Esophagus (tissue), 2 donors: ENCODE measurements at regions not wholly inside any gene's neighbourhood (a gene's known extent, or its start where the extent isn't known, plus 50 kb on each side); places are given as distances from the start of the nearest gene placed in this dataset.

ENCODE experiments used
- H3K27ac ChIP-seq, 2 donors: one replicate each; pipeline ENCODE4 v1.5.1; 2013; ENCODE audit warnings: low read depth in 2 of 2, mild to moderate bottlenecking in 2 of 2, inconsistent platforms in 1 of 2, low read length in 1 of 2, moderate library complexity in 1 of 2
- H3K27me3 ChIP-seq, 2 donors: one replicate each; pipeline ENCODE4 v1.6.1; 2013; ENCODE audit warnings: low read length in 2 of 2, control low read depth in 1 of 2, mild to moderate bottlenecking in 1 of 2; ENCODE audit not compliant: insufficient read depth in 2 of 2, control insufficient read depth in 1 of 2
- H3K36me3 ChIP-seq, 2 donors: one replicate each; pipeline ENCODE4 v1.6.1; 2013; ENCODE audit warnings: low read length in 1 of 2; ENCODE audit not compliant: control insufficient read depth in 2 of 2, insufficient read depth in 2 of 2
- H3K4me1 ChIP-seq, 2 donors: one replicate each; pipeline ENCODE4 v1.6.1; 2013; ENCODE audit warnings: low read length in 1 of 2; ENCODE audit not compliant: control insufficient read depth in 2 of 2, insufficient read depth in 2 of 2
- H3K4me3 ChIP-seq, 2 donors: one replicate each; pipeline ENCODE4 v1.5.1; 2013; ENCODE audit warnings: low read length in 2 of 2, mild to moderate bottlenecking in 2 of 2, low read depth in 1 of 2, moderate library complexity in 1 of 2
- H3K9me3 ChIP-seq, 2 donors: one replicate each; pipeline ENCODE4 v1.6.1; 2013; ENCODE audit warnings: mild to moderate bottlenecking in 2 of 2, low read depth in 1 of 2, low read length in 1 of 2, moderate library complexity in 1 of 2; ENCODE audit not compliant: control insufficient read depth in 2 of 2, insufficient read depth in 1 of 2
- WGBS, 2 donors: extraction: QIAGEN DNeasy Blood & Tissue Kit; methylation state at CpG; one replicate each; pipeline ENCODE4 v1.1.7; 2013; 5-methylcytosine and 5-hydroxymethylcytosine counted together
- donor health status: healthy with polysubstance abuse.
- donor health status: Bipolar disorder and iron deficiency.

DNA sequence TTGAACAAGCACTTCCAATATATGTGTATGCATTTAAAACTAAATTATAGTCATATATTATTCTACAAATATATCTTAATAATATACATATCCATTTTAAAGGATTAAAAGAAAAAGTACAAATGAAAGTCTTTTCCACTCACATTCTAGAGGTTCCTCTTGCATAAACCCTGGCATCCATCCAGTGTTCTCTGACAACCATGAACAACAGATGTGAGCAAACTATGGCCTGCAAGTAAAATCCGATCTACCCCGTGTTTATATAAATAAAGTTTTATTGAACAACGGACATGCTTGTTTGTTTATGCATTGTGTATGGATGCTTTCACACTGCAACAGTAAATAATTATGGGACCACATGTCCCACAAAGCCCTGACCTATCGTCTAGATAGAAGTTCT is 1122.3 kb downstream of the EPHA7 start:
- Histone ChIP-seq H3K27me3 (no peaks in the 10 kb centered on the region), H3K4me3 (no peak overlapping the region), H3K36me3 (no peaks in the 10 kb centered on the region), H3K4me1 (no peaks in the 10 kb centered on the region), H3K9me3 (peaks cover 0 to 4% of the 10 kb centered on the region in 2 donors), H3K27ac (no peak overlapping the region)
- WGBS, 2 donors: 71 to 77% methylated on average over 4 of the region's 4 CpGs

DNA sequence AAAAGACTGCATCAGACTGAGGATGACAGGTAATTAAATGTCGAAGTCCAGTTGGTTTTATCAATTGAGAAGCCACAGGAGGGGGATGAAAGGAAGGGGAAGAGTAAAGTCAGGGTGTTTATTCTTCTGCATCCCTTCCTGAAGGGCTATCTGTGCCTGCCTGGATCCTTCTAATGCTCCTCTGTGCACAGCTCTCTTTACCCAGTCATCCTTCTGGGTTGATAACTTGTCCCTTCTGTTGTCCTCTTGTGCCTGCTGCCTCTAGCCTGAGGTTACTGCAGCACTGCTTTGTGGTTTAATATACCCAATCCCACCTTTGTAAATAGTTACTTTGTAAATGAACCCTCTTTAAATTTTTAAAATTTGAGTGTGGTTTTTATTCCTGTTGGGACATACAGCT is 1127.3 kb downstream of the EPHA7 start:
- no peaks in the 10 kb centered on the region for H3K27me3 ChIP-seq
- no peaks in the 10 kb centered on the region for H3K4me1 ChIP-seq
- H3K36me3 ChIP-seq: no peaks in the 10 kb centered on the region
- H3K27ac ChIP-seq: no peak overlapping the region
- H3K4me3 ChIP-seq: no peak overlapping the region
- 36 to 43% methylated on average over 1 of the region's 1 CpG for WGBS, 2 donors
- no peaks in the 10 kb centered on the region for H3K9me3 ChIP-seq

DNA sequence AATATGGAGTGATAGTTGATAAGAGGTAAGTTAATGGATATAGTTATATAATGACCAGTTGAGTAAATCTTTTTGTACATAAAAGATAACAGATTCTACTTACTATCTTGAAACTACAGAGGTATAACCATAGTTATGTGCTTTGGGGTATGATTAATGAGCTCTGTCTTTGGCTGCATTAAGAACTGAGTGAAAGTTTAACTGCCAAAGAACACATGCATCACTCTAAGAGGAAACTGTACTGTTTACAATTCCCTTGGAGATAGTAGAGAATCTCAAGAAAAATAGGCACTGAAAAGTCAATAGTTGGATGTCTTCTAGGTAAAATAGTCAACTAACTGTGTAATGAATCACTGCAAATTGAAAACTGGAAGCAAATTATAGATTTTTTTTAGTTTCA is 1129.5 kb downstream of the EPHA7 start:
- no peaks in the 10 kb centered on the region for H3K4me1 ChIP-seq

DNA sequence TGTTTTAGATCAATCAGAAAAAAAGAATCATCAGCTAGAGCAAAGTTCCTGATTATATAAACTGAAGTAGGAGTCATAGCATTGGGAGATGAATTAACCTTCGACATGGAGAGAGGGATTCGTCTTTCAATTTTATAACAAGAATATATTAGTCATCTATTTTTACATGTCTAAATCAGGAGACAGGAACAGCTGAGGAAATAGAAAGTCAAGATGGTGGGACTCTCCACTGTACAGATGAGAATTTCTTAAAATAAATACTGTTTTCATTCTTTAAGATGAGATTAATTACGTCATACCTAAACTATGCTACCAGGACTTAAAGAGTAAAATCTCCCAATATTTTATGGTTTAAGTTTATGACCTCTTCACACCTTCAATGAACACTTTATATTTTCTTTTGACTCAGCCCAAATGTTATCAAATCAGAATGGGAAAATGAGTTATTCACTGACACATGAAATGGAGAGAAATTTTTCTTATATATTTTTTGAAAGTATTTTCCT is 1137.7 kb downstream of the EPHA7 start:
- Histone ChIP-seq H3K36me3 (no peaks in the 10 kb centered on the region), H3K27me3 (no peaks in the 10 kb centered on the region), H3K4me1 (no peaks in the 10 kb centered on the region), H3K4me3 (no peak overlapping the region), H3K27ac (no peak overlapping the region), H3K9me3 (no peaks in the 10 kb centered on the region)
- 37% methylated on average over 3 of the region's 3 CpGs for WGBS, 2 donors

More for the DNA sequence above, 1129.5 kb downstream of the EPHA7 start:
- Histone ChIP-seq H3K36me3 (no peaks in the 10 kb centered on the region), H3K27ac (no peak overlapping the region), H3K27me3 (no peaks in the 10 kb centered on the region), H3K9me3 (no peaks in the 10 kb centered on the region), H3K4me3 (no peak overlapping the region)

DNA sequence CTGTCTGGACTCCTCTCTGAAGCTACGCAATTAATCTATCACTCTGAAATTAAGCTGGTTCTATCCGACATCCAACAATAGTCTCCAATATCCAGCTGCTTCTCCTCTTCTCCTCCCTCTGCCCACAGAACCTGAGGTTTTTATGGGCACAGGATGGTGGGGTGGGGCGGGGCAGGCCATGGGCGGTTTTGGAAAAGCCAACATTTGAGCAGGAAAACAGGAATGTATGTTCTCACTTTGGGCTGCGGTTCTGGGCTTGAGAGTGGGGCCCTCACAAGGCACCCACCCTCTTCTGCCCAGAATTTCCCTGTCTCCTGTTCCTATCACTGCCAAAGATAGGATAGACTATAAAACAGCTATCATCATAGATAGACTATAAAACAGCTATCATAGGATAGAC is 1144.2 kb downstream of the EPHA7 start:
- no peaks in the 10 kb centered on the region for H3K36me3 ChIP-seq
- no peak overlapping the region for H3K4me3 ChIP-seq
- 82% methylated on average over 5 of the region's 5 CpGs for WGBS, 2 donors
- peaks cover 0 to 4% of the 10 kb centered on the region in 2 donors for H3K9me3 ChIP-seq
- H3K27ac ChIP-seq: no peak overlapping the region
- no peaks in the 10 kb centered on the region for H3K4me1 ChIP-seq
- no peaks in the 10 kb centered on the region for H3K27me3 ChIP-seq

DNA sequence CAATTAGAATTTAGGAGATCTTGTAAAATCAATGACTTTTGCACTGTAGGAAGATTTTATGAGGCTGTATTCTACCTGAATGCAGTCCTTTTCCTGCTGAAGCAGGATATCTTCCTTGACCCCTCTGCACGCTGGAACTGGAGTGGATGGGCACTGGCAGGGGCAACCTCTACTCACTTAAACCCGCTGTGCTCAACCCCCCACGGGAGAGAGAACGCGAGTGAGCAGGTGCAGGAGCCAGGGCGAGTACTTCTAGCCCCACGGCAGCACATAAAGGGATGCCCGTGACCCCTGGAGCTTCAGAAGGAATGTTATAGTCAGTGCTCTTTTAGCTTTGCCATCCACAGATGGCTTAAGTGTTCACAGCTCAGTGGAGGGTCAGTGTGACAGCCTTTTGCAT is 1144.8 kb downstream of the EPHA7 start:
- no peaks in the 10 kb centered on the region for H3K27me3 ChIP-seq
- no peaks in the 10 kb centered on the region for H3K36me3 ChIP-seq
- H3K4me3 ChIP-seq: no peak overlapping the region
- H3K27ac ChIP-seq: no peak overlapping the region
- no peaks in the 10 kb centered on the region for H3K4me1 ChIP-seq
- 84 to 91% methylated on average over 8 of the region's 8 CpGs for WGBS, 2 donors
- H3K9me3 ChIP-seq: peaks cover 0 to 4% of the 10 kb centered on the region in 2 donors

DNA sequence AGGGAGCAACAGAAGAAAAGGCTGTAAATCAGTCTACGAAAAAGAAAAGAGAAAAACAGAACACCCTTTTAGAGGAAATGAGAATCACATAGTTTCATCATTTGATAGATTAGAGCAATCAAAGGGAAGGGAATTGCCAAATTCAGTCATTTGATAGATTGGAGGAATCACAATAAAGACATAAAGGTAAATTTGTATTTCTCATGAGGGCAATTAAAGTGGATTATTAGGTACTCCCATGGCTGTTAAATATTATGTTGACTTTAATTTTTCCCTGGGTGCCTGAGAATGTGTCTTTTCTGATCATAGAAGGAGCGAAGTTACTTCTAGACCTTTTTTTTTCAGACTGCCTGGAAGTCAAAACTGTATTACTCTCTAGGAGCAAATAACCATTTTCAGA is 1145.7 kb downstream of the EPHA7 start:
- Histone ChIP-seq H3K4me3 (no peak overlapping the region), H3K4me1 (no peaks in the 10 kb centered on the region), H3K36me3 (no peaks in the 10 kb centered on the region), H3K9me3 (peaks cover 0 to 4% of the 10 kb centered on the region in 2 donors), H3K27me3 (no peaks in the 10 kb centered on the region), H3K27ac (no peak overlapping the region)
- WGBS, 2 donors: 79 to 83% methylated on average over 2 of the region's 2 CpGs

DNA sequence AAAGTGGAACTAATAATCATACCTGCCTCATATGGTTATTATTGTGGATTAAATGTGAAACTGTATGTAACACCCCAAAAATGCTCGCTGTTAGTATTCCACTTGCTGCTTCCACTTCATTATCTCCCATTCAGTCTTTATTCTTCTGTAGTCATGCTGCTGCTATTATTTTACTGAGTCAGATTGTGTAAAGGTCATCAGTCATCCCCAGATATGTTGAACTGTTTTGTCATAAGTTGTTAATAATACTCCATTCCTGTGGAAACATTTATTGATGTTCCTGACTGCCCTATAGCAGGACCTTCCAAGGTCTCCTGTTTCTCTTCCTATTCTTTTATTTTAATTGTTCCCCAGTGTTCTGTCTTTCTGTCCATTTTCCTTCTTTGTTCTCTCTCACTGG is 1148.3 kb downstream of the EPHA7 start:
- Histone ChIP-seq H3K36me3 (no peaks in the 10 kb centered on the region), H3K27ac (no peak overlapping the region), H3K27me3 (no peaks in the 10 kb centered on the region), H3K4me3 (no peak overlapping the region), H3K4me1 (no peaks in the 10 kb centered on the region), H3K9me3 (peaks cover 0 to 5% of the 10 kb centered on the region in 2 donors)
- WGBS, 2 donors: 90 to 97% methylated on average over 1 of the region's 1 CpG

DNA sequence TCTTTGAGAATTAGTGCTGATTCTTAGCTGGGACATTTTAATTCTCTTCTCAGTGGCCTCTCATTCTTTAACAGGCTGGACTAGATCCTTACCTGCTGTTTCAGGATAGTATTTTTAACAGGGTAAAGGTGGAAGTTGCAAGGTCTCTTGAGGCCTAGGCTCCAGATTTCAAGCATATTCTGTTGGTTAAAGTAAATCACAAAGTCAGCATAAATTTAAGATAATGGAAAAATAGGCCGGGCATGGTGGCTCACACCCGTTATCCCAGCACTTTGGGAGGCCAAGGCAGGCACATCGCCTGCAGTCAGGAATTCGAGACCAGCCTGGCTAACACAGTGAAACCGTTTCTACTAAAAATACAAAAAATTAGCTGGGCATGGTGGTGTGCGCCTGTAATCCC is 1149.0 kb downstream of the EPHA7 start:
- no peaks in the 10 kb centered on the region for H3K4me1 ChIP-seq
- peaks cover 0 to 5% of the 10 kb centered on the region in 2 donors for H3K9me3 ChIP-seq
- no peak overlapping the region for H3K4me3 ChIP-seq
- H3K36me3 ChIP-seq: no peaks in the 10 kb centered on the region
- 88 to 91% methylated on average over 6 of the region's 6 CpGs for WGBS, 2 donors
- no peaks in the 10 kb centered on the region for H3K27me3 ChIP-seq
- H3K27ac ChIP-seq: no peak overlapping the region

DNA sequence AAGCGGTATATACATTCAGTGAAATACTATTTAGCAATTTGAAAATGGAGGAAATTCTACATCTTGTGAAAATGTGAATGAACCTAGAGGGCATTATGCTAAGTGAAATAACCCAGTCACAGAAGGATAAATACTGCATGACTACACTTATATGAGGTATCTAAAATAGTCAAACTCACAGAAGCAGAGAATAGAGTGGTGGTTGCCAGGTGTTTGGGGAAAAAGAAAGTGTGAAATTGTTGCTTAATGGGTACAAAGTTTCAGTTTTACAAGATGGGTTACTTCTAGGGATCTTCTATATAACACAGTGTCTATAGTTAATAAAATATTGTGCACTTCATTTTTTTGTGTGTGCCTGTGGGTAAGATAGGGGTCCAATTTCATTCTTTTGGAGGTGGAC is 1152.0 kb downstream of the EPHA7 start:
- Histone ChIP-seq H3K4me3 (no peak overlapping the region), H3K9me3 (peaks cover 0 to 1% of the 10 kb centered on the region in 2 donors), H3K27ac (no peak overlapping the region), H3K27me3 (no peaks in the 10 kb centered on the region), H3K4me1 (no peaks in the 10 kb centered on the region), H3K36me3 (no peaks in the 10 kb centered on the region)
- WGBS, 2 donors: 97 to 98% methylated on average over 1 of the region's 1 CpG
